ENCODE measurements at regions not wholly inside any gene's neighbourhood (a gene's known extent, or its start where the extent isn't known, plus 50 kb on each side); places are given as distances from the start of the nearest gene placed in this dataset.
A peak's percentile ranks its signal among the peaks of the same experiment; 100 is the strongest.

DNA sequence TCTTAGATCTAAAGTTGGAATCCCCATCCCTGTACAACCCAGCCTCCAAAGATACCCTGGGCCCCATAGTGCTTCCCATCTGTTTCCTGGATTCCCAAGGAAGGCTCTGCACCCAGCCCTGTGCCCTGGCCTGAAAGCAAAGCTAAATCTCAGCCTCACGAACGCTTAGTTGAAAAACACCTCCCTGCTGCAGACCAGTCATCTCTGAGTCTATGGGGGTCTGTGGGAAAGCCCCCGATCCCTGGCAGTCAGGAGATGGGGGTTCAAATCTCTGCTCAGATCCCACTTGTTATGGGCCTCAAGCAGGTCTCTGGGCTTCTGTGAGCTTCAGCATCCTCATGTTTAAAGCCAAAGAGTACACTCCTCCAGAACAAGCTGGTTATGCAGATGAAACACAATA lies 210.5 kb upstream of the GRIK3 start:
- 76 to 93% (median 80%) methylated on average over 3 of the region's 3 CpGs for WGBS, 5 donors
- H3K9me3 ChIP-seq: no peaks in the 10 kb centered on the region
- no peak overlapping the region for H3K27ac ChIP-seq
- DNase-seq: no peak
- intact Hi-C loops (cut with DNase I; ENCODE audit: low total_unique reads): no loop called here
- no peaks in the 10 kb centered on the region for H3K36me3 ChIP-seq
- no peak overlapping the region for H3K4me3 ChIP-seq
- TF ChIP-seq POLR2AphosphoS5 (IDR thresholded peaks at IDR 0.05): no peak
- TF ChIP-seq, protein P1, sequence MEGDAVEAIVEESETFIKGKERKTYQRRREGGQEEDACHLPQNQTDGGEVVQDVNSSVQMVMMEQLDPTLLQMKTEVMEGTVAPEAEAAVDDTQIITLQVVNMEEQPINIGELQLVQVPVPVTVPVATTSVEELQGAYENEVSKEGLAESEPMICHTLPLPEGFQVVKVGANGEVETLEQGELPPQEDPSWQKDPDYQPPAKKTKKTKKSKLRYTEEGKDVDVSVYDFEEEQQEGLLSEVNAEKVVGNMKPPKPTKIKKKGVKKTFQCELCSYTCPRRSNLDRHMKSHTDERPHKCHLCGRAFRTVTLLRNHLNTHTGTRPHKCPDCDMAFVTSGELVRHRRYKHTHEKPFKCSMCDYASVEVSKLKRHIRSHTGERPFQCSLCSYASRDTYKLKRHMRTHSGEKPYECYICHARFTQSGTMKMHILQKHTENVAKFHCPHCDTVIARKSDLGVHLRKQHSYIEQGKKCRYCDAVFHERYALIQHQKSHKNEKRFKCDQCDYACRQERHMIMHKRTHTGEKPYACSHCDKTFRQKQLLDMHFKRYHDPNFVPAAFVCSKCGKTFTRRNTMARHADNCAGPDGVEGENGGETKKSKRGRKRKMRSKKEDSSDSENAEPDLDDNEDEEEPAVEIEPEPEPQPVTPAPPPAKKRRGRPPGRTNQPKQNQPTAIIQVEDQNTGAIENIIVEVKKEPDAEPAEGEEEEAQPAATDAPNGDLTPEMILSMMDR (IDR thresholded peaks at IDR 0.05): no peak
- no peaks in the 10 kb centered on the region for H3K4me1 ChIP-seq
- H3K27me3 ChIP-seq: peaks cover 0 to 52% (median 19%) of the 10 kb centered on the region in 3 donors

DNA sequence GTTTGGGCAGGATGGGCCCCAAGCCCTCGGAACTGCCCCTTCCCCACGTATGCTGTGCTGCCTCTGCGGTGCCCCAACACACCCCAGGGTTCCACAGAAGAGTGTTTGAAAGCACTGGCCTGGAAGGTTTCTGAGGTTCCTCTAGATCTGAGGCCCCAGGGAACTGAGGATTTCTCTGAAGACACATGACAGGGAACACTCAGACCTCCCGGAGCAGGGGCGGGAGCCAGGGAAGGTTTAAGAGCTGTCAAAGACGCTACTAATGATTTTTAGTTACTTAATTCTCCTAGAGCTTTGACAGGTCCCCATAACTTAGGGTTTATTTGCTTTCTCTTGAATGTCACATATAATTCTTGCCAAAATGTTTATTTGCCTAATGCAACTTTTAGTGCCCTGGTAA lies 212.3 kb upstream of the GRIK3 start:
- H3K27me3 ChIP-seq: peaks cover 0 to 34% (median 3%) of the 10 kb centered on the region in 3 donors
- no peaks in the 10 kb centered on the region for H3K9me3 ChIP-seq
- TF ChIP-seq POLR2A (IDR thresholded peaks at IDR 0.05): no peak
- no peak for TF ChIP-seq EP300 (IDR thresholded peaks at IDR 0.05)
- TF ChIP-seq POLR2AphosphoS5 (IDR thresholded peaks at IDR 0.05): no peak
- TF ChIP-seq, protein P1 (IDR thresholded peaks at IDR 0.05): no peak
- no peak for DNase-seq
- no peaks in the 10 kb centered on the region for H3K4me1 ChIP-seq
- intact Hi-C loops (cut with DNase I; ENCODE audit: low total_unique reads): no loop called here
- H3K27ac ChIP-seq: no peak overlapping the region
- WGBS, 5 donors: 50 to 63% (median 51%) methylated on average over 6 of the region's 6 CpGs
- H3K36me3 ChIP-seq: no peaks in the 10 kb centered on the region
- H3K4me3 ChIP-seq: no peak overlapping the region

DNA sequence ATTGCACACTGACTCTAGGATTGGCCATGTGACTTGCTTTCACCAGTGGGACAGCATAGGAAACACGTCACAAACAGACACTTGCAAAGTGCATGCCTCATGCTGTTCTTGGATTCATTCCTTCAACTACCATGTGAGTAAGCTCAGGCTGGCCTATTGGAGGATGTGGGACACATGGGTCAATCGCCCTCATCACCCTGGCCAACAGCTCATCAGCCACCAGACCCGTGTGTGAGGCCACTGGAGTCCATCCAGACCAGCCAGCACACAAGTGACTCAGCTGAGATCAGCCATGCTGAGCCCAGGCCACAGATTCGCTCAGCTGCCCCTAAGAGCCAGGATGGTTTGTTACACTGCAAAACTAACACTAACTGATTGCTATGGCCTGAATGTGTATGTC lies 216.1 kb upstream of the GRIK3 start:
- H3K4me1 ChIP-seq: no peaks in the 10 kb centered on the region
- no peaks in the 10 kb centered on the region for H3K9me3 ChIP-seq
- H3K27me3 ChIP-seq: peaks cover 0 to 56% (median 3%) of the 10 kb centered on the region in 3 donors
- no peaks in the 10 kb centered on the region for H3K36me3 ChIP-seq
- H3K4me3 ChIP-seq: no peak overlapping the region
- H3K27ac ChIP-seq: no peak overlapping the region
- TF ChIP-seq EP300 (IDR thresholded peaks at IDR 0.05) (no peak), POLR2AphosphoS5 (IDR thresholded peaks at IDR 0.05) (no peak), POLR2A (IDR thresholded peaks at IDR 0.05) (no peak)
- TF ChIP-seq, protein P1 (IDR thresholded peaks at IDR 0.05): no peak
- intact Hi-C loops (cut with DNase I; ENCODE audit: low total_unique reads): no loop called here
- DNase-seq: no peak
- 34 to 53% (median 41%) methylated on average over 4 of the region's 4 CpGs for WGBS, 5 donors

DNA sequence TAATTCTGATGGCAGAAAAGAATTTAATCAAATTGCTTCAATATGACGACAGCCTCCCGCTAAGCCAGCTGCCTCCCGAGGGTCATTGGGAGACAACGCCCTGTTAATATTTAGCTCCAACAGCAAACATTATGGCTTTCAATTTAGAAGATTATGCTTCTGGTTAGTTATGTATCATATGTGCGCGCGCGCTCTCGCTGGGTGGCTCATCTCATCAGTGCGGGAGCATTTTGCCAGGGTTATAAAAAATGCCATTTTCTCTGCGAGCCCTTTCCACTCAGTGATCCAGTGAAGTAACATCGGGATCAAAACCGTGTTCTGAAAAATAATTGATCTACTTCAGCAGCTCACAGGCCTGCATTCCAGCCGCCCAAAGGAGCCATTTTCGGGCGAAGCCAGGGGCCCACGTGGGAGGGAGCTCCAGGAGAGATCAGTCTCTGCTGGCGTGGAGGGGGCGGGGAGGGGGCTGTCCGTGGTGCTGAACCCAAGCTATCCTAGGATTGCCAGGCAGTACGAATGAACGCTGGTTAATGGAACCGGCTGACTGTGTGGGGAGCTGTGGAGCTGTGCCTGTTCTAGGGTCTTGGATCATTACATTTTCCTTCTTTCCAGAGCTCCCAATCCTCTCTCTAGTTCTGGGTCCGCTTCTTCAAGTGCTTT lies 219.1 kb upstream of the ZC3H12A start:
- H3K4me3 ChIP-seq: no peak overlapping the region
- intact Hi-C loops (cut with DNase I; ENCODE audit: low total_unique reads): no loop called here
- peaks cover 0 to 75% (median 28%) of the 10 kb centered on the region in 3 donors for H3K27me3 ChIP-seq
- TF ChIP-seq POLR2AphosphoS5 (IDR thresholded peaks at IDR 0.05) (no peak), EP300 (IDR thresholded peaks at IDR 0.05) (no peak), POLR2A (IDR thresholded peaks at IDR 0.05) (no peak)
- TF ChIP-seq, protein P1 (IDR thresholded peaks at IDR 0.05): no peak
- no peaks in the 10 kb centered on the region for H3K4me1 ChIP-seq
- no peaks in the 10 kb centered on the region for H3K36me3 ChIP-seq
- no peak overlapping the region for H3K27ac ChIP-seq
- 19 to 27% (median 25%) methylated on average over 24 of the region's 24 CpGs for WGBS, 5 donors
- peak in 1 of 2 donors; percentile 77 for DNase-seq
- no peaks in the 10 kb centered on the region for H3K9me3 ChIP-seq
